ENCODE measurements at regions not wholly inside any gene's neighbourhood (a gene's known extent, or its start where the extent isn't known, plus 50 kb on each side); places are given as distances from the start of the nearest gene placed in this dataset.
A peak's percentile ranks its signal among the peaks of the same experiment; 100 is the strongest.
"Not testable (repeated sequence)": the region's sequence is repeated elsewhere in the genome, so short reads cannot be mapped to it uniquely, and the experiment has no call there.

GRCh38 chr17:54626146-54626703 lies 274.4 kb upstream of the TOM1L1 start:
- Histone ChIP-seq H3K27ac (ENCODE audit: poor library complexity, severe bottlenecking) (no peak overlapping the region), H3K9me3 (ENCODE audit: severe bottlenecking) (peaks cover 2% of the 10 kb centered on the region), H3K36me3 (ENCODE audit: low read depth) (no peaks in the 10 kb centered on the region), H3K4me3 (ENCODE audit: severe bottlenecking) (no peak overlapping the region), H3K4me1 (ENCODE audit: insufficient read depth, poor library complexity, severe bottlenecking) (no peaks in the 10 kb centered on the region), H3K27me3 (ENCODE audit: insufficient read depth, poor library complexity, severe bottlenecking) (no peaks in the 10 kb centered on the region)
- DNase-seq (ENCODE audit: low spot score), result no peak
- no peak for TF ChIP-seq CTCF (IDR thresholded peaks at IDR 0.05; ENCODE audit: poor library complexity, severe bottlenecking)
- no peak for ATAC-seq (ENCODE audit: low read depth)

GRCh38 chr17:54639426-54639825 lies 261.2 kb upstream of the TOM1L1 start:
- H3K4me1 ChIP-seq (ENCODE audit: insufficient read depth, poor library complexity, severe bottlenecking); H3K27ac ChIP-seq (ENCODE audit: poor library complexity, severe bottlenecking); H3K27me3 ChIP-seq (ENCODE audit: insufficient read depth, poor library complexity, severe bottlenecking); ATAC-seq (ENCODE audit: low read depth); H3K9me3 ChIP-seq (ENCODE audit: severe bottlenecking); H3K4me3 ChIP-seq (ENCODE audit: severe bottlenecking); H3K36me3 ChIP-seq (ENCODE audit: low read depth): not testable (repeated sequence)
- peak; percentile 49 for DNase-seq (ENCODE audit: low spot score)

- no peaks in the 10 kb centered on the region for H3K27me3 ChIP-seq (ENCODE audit: insufficient read depth, poor library complexity, severe bottlenecking)
- no peaks in the 10 kb centered on the region for H3K4me1 ChIP-seq (ENCODE audit: insufficient read depth, poor library complexity, severe bottlenecking)
- no peak overlapping the region for H3K4me3 ChIP-seq (ENCODE audit: severe bottlenecking)
- H3K27ac ChIP-seq (ENCODE audit: poor library complexity, severe bottlenecking), result no peak overlapping the region
- DNase-seq (ENCODE audit: low spot score) (no peak), ATAC-seq (ENCODE audit: low read depth) (no peak)
- no peaks in the 10 kb centered on the region for H3K9me3 ChIP-seq (ENCODE audit: severe bottlenecking)
- H3K36me3 ChIP-seq (ENCODE audit: low read depth), result no peaks in the 10 kb centered on the region
- no peak for TF ChIP-seq CTCF (IDR thresholded peaks at IDR 0.05; ENCODE audit: poor library complexity, severe bottlenecking)
These were observed 237.4 kb upstream of the TOM1L1 start for GRCh38 chr17:54662978-54663876.

GRCh38 chr17:54666559-54666958 lies 234.1 kb upstream of the TOM1L1 start:
- no peak for TF ChIP-seq CTCF (IDR thresholded peaks at IDR 0.05; ENCODE audit: poor library complexity, severe bottlenecking)
- ATAC-seq (ENCODE audit: low read depth) (no peak), DNase-seq (ENCODE audit: low spot score) (no peak)
- no peaks in the 10 kb centered on the region for H3K4me1 ChIP-seq (ENCODE audit: insufficient read depth, poor library complexity, severe bottlenecking)
- H3K27me3 ChIP-seq (ENCODE audit: insufficient read depth, poor library complexity, severe bottlenecking), result no peaks in the 10 kb centered on the region
- H3K9me3 ChIP-seq (ENCODE audit: severe bottlenecking), result no peaks in the 10 kb centered on the region
- H3K36me3 ChIP-seq (ENCODE audit: low read depth), result no peaks in the 10 kb centered on the region
- H3K27ac ChIP-seq (ENCODE audit: poor library complexity, severe bottlenecking), result no peak overlapping the region
- no peak overlapping the region for H3K4me3 ChIP-seq (ENCODE audit: severe bottlenecking)

GRCh38 chr17:54678158-54678557 lies 222.5 kb upstream of the TOM1L1 start:
- no peak for TF ChIP-seq CTCF (IDR thresholded peaks at IDR 0.05; ENCODE audit: poor library complexity, severe bottlenecking)
- no peak overlapping the region for H3K27ac ChIP-seq (ENCODE audit: poor library complexity, severe bottlenecking)
- no peaks in the 10 kb centered on the region for H3K36me3 ChIP-seq (ENCODE audit: low read depth)
- peaks cover 3% of the 10 kb centered on the region for H3K27me3 ChIP-seq (ENCODE audit: insufficient read depth, poor library complexity, severe bottlenecking)
- no peak for ATAC-seq (ENCODE audit: low read depth)
- no peak overlapping the region for H3K4me3 ChIP-seq (ENCODE audit: severe bottlenecking)
- no peaks in the 10 kb centered on the region for H3K9me3 ChIP-seq (ENCODE audit: severe bottlenecking)
- no peak for DNase-seq (ENCODE audit: low spot score)
- H3K4me1 ChIP-seq (ENCODE audit: insufficient read depth, poor library complexity, severe bottlenecking), result no peaks in the 10 kb centered on the region
